ENCODE measurements at regions not wholly inside any gene's neighbourhood (a gene's known extent, or its start where the extent isn't known, plus 50 kb on each side); places are given as distances from the start of the nearest gene placed in this dataset.
"Not testable (repeated sequence)": the region's sequence is repeated elsewhere in the genome, so short reads cannot be mapped to it uniquely, and the experiment has no call there.

DNA sequence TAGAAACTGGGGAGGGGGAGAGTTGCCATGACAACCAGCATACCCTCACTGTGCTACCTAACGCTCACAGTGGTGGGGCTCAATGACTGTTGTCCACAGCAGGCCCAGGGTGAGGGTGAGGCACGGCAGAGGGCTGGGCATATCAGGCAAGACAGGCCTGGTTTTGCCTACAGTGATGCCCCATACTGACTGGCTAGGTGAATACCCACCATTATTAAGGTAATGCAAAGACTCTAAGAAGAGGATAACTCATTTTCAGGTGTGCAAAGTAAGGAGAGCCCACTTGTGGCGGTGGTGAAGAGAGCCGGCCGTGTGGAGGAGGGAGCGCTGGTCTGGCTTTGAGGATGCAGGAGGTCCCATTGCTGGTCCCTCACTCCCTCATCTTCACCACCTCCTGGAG is 422.3 kb downstream of the FUT8 start:
- DNase-seq = no peak

DNA sequence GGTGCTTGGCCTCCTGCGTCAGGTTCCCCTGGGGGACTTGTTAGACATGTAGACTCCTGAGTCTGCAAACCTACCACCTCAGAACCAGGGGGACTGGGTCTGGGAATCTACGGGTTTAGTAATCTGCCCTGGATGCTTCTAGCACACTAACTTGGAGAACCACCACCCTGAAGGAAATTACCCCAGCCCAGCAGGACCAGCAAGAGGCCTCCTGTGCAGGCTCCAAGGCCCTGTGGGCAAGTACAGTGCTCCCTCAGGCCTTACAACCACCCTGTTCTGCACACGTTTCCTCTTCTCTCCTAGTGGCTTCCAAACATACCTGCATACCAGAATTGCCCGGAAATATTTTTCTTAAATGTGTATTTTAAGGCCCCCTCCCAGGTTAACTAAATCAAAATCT is 423.0 kb downstream of the FUT8 start:
- no peak for DNase-seq

DNA sequence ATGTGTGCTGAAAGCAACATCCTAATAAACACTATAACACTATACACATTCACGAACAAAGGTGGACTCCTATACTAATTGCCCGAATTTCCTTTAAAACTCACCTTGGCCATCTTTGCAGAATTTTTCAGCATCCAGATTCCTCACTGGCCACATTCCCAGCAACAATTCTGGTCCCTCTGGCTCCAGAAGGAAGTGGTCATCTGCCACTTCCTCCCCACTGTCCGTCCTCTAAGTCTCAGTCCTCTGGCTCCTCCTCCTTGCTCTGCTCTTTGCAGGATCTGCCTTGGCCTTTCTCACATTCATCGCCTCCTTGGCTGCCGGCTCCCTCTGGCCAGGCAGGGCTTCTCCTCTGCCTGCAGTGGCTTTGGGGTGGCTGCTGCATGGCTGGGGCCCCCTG is 426.0 kb downstream of the FUT8 start:
- no peak for DNase-seq

DNA sequence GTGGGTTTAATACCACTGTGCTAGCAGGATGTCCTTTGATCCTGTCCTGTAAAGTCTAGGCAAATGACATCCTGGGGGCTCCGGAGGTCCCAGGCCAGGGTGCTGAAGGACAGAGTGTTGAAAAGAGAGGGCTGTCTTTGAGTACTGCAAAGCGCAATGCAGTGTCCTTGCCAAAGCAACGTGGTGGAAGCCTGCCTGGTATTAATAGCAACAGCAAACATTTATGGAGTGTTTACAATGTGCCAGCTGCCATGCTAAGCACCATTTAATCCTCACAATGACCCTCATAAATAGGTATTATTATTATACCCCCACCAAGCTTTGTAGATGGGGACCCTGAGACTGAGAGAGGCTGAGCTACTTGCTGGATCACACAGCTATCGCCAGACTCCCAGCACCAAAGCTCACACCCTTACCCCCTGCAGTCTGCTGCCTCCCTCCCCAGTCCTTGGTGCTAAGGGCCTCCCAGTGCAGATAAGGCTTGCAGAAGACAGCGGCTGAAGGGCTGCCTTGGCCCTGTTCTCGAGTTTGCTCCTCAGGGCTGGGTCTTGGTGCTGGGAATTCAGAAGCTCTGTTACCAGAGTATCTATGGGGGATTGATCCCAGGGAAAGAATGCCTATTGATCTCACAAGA is 427.7 kb downstream of the FUT8 start:
- DNase-seq = no peak

DNA sequence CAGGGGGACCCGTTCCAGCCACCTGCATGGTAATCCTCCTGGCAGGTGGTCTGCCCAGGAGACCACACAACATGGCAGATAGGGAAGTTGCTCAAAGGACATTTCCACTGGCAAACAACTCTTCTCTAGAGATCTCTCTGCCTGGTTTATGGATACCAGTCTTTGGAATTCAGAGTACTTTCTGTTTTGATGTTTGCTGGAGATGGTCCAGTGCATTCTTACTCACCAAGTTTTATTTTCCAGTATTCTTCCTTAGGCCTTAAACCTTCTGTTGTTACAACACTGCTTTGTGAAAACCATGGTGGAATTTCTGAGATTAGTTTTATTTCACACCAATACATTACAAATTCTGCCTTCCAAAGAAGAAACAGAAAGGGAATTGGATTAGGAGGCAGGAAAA is 428.3 kb downstream of the FUT8 start:
- no peak for DNase-seq

DNA sequence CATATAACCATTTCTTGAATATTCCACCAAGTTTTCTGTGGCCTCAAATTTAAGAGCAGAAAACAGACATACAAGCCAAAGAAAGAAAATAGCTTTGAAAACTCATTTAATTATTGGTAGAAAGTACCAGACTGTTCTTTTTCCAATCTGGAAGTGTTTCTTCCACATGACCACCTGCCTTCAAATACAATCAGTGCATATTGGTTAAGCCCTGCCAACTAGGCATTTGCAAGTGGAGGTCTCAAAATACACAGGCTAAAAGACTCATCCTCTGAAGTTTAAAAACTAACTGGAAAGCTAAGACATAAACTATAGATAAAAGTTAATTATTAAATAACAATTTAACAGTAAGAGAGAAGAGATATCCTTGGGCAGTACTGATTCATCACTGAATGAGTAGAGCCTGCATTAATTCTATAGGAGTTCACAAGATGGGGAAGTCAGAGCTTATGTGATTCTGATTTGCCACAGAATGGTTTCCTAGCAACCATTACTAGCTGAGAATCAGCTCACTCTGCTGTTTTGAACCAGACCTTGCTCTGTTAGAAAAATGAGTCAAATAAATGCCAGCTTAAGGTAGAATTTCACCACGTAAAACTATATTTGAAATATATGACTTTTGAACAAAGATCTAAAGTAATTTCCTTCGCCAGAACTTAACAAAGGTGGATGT is 433.8 kb downstream of the FUT8 start:
- no peak for DNase-seq

DNA sequence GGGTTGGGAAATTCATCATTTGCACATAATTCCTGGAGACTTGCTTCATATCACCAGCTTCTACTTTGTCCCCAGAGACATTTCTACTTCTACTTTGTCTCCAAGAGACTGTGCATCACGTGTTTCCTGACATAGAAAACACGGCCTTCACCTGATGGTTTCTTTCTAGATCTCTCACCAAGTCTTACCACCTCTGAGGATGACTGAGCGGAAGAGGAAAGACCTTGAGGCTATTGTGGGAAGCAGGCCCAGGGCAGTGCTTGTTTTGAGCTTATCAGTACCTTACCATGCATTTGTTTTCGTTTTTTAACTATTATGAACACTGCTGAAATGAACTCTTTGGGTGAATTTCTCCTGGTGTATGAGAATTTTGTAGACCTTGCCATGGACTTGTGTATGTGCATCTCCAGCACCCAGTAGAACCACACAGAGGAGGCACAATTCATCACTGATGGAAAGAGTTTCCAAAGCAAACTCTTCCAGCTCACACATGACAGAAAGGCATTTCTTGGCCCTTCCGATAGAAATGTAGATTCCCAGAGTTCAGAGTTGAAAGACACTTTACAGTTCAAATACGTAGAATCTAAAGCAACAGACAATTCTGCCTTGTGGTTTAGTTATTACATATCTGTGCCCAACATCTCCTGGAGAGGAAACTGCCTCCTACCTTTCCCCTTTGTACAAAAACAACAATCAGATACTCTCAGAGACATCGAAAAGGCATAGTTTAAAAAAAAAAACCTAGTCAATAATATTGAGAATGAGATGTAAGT is 434.7 kb downstream of the FUT8 start:
- no peak for DNase-seq

DNA sequence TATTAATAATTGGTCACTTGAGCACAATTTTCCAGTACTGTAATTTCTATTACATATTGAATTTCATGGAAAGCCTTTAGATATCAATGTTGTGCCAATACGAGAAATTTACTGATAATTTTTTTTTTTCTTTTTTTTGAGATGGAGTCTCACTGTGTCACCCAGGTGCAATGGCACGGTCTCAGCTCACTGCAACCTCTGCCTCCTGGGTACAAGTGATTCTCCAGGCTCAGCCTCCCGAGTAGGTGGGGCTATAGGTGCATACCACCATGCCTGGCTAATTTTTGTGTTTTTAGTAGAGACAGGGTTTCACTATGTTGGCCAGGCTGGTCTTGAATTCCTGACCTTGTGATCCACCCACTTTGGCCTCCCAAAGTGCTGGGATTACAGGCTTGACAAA is 435.4 kb downstream of the FUT8 start:
- DNase-seq = not testable (repeated sequence)

DNA sequence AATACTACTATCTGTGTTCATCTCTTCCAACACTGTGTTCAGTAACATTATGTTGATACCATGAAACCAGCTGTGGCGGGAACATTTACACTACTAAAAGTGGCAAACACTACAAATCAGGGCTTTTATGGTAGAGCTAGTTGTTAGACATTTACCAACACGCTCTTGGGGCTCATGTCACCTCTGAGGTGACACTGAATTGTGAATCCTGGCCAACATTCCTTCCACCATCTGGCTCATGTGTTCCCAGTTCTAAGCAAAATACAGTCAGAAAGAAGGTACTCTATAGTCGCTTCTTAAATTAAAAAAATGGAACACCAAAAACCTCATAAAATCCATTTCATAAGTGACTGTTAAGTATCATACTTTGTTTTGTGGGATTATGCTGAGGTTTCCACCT is 436.6 kb downstream of the FUT8 start:
- DNase-seq = no peak

DNA sequence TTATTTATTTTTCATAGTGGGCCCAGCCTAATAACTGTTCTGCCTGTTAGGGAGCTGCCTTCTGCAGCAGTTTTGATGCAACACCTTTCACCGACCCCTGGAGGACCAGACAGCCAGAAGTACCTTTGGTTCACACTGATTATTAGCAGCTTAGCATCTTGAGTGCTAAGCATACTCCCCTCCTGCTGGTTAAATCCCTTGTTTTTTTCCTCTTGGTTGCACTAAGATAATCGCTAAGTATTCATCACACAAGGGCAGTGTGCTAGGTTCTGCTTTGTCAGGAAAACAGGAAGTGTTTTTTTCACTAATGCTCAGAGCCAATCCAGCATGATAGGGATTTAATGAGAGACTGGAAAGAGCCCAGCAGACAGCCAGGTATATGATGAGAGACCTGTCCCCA is 437.0 kb downstream of the FUT8 start:
- no peak for DNase-seq

DNA sequence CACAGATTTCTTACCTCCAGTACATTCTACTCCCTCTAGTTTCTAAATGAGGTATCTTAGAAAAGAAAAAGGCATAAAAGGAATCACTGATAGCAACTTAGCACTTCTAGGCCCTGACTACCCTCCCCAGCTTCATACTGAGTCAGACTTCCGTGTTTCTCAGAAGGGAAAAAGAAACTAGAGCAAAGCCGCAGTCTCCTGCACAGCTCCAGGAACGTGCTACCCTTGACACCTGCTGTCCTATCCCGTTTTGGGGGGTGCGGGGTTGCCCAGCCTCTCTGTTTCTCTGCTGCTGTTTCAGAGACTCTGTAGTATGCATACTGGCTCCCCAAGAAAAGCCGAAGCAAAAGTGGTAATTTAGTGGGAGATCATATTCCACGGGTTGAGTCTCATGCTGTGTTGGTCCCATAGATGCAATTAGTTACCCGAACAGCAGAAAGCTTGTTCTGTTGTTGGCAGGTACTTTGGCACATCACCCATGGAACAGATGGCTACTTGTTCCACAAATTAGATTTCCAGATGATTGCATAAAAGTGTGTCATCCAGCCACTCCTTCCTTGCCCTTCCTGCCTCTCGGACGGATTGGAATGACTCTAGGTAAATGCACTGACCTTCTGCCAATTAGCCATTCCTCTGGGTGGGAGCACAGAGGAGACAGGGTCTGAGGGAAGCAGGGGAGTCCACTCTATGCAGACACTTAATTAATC is 438.1 kb downstream of the FUT8 start:
- no peak for DNase-seq

DNA sequence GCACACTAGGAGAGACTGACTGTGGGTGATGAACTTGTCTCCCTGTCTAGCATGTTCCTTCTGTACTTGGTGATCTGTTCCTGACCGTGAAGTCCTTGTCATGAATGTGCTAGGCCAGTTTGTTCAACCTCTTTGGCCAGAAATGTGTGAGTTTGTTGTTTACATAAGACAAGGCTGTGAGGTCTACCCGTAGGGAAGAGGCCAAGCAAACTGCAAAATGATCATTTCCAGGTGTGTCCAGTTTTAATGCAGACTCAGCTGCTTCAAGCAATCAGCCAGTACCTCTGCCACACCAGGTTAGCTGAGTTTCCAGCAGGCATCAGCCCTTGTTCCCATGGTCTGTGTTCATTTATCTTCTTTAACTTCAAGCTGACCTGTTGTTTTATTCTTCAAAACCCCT is 440.2 kb downstream of the FUT8 start:
- no peak for DNase-seq

DNA sequence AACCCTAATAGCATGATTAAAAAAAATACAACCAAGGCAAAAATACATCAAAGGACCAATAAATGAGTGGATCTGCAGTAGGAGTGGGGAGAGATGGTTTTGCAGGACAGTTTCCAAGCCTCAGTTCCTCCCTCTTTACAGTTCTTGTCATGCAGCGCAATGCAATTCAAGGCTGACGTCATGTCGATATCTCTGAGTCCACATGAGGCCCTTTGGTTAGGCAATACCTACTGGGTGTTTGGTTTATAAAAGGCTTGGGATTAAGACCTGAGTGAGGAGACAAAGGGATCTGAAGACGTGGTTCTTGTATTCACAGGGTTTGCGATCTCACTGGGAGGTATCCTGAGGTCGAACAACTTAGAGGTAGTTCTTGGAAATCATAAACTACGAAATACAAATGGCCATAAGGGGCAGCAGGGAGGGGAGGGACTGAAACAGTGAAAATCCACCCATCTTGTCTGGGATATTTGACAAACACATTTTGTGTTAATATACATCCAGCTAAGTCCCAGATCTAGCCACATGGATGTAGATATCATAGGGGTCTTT is 441.0 kb downstream of the FUT8 start:
- no peak for DNase-seq

DNA sequence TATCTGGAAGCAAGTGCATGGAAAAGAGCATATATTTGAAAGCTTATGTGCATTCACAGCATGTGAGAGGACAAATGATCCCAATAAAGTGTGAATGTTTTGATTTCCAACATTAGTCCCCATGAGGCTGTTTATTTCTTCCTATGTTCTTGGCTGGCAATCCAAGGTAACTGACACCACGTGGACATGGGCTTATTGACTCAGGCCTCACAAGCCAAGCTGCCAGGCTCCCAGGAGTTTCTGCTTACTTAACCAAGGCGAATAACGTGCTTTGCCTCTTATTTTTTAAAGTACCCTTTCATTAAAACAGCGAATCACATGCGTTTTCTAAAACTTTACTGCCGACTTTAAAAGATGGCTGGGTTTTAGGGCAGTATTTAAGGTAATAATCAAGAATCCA is 441.7 kb downstream of the FUT8 start:
- no peak for DNase-seq

DNA sequence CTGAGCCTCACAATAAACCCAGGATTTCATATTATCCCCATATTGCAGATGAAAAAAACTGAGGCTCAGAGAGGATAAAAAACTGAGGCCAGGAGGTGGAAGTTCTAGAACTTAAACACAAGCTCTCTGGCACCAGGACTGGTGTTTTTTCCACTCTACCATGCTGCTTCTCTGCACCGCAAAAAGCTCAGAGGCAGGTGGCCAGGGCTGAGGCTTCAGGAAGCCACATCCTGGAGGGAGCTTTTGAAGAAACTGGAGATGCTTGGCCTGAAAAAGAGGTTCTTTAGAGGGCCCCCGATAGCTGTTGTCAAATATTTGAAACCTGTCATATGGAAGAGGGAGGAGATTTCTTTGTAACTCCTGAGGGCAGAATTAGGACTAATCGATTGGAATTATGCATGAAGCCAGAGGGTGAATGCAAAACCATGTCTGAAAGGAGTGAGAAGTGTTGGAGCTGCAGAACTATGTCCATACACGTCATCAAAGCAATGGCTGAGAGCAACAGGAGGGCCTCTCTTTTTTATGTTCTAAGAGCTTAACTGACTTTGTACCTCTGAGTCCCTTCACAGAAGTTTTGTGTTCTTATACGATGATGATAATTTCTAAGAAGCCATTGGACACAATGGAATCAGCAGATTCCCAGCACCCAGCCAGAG is 448.6 kb downstream of the FUT8 start:
- no peak for DNase-seq

DNA sequence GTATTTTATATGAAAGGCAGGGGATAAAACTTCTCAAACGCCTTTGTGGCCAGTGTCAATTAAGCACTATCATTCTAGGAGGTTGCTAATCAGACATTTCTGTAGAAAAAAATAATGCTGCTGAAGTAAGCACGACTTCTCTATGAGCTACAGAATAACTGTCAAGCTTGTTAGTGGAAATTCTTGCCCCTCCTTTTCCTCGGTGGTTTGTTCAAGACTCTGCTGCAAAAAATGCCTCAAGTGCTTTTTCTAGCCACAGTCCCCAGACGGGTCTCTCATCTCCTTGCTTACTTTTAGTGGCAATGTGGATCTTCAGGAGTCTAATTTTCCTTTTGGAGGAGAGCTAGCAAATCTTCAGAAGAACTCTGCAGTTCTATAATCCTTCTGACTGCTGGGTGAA is 452.0 kb downstream of the FUT8 start:
- no peak for DNase-seq

DNA sequence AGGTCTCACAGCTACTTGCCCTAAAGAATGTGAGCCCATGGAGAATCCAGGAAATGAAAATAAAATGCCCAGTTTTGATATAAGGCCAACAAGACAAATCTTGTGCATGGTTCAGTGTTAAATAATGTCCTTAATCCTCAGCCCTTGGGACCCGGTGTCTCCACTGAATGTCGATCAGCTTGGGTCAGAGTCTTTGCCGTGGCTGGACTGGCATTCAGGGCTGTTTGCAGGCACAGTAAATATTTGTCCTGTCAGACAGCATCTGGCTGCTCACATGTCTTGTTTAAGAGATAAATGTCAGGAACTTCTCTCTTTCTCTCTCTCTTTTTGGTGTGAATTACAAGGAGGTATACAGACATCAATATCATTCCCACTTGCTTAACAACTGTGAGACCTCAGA is 452.5 kb downstream of the FUT8 start:
- no peak for DNase-seq

DNA sequence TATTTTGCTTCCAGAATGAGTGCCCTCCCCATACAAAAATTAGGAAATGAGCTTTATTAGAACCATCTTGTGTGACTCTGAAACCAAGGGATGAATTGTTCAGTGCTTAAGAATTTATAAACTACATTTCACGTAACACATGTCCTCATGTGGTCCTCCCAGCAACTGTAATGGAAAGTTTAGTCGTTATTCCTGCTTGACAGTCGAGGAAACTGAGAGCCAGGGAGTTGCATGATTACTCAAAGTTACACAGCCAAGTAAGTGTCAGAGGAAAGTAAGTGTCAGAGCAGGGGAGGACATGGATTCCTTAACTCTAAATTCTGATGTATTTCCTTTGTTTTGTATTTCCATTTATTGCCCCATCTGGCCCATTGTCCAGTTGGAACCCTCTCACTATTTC is 453.9 kb downstream of the FUT8 start:
- no peak for DNase-seq

DNA sequence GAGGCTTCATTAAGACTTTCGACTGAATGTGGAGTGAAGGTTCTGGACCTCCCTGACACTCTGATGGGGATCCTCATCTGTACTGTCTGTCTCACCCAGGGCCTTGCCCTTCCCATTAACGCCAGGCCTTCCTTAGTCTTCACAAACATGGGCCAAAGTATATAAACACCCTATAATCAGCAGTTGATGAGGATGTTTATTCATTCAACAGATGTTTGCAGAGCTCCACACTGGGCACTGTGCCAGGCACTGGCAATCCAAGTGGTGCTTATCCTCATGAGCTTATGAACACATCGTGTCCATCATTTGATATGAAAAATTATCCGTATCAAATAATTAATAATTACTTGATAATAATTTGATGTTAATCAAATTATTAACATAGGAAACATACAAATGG is 454.4 kb downstream of the FUT8 start:
- no peak for DNase-seq

DNA sequence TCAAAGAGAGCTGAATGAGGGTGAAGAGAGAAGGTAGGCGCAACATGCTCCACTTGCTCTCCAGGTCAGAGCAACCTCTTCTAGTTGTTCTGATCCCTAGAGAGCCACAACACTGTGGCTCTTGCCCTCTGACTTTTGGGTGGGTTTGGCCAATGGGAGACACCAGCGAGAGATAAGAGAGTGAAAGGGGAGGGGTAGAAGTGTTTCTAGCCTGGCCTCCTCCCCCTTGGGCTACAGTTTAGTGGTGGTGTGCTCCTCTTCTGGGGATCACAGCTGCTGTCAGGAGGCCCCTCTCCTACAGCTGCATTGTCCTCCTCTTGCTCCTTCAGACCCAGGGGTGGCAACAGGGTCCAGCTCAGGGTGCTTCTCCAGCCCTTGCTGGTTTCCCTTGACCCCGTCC is 454.8 kb downstream of the FUT8 start:
- DNase-seq = no peak

DNA sequence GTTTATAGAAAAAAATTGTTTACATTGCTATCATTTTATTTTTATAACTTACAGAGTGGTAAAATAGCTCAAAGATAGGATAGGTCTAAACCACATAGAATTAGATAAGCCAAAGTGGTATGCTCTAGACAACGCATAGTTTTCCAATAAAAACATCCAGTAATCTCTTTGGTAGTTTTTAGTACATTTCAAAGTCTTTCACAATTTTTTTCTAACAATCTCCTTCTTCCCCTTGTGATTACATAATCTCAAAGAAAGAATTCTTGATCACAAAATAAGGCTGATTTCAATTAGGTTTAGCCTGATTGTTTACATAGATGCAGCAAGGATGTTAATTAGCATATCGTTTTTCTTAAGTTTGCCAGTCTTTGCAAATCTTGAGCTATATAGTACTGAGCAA is 460.0 kb downstream of the FUT8 start:
- DNase-seq = peak; percentile 27

DNA sequence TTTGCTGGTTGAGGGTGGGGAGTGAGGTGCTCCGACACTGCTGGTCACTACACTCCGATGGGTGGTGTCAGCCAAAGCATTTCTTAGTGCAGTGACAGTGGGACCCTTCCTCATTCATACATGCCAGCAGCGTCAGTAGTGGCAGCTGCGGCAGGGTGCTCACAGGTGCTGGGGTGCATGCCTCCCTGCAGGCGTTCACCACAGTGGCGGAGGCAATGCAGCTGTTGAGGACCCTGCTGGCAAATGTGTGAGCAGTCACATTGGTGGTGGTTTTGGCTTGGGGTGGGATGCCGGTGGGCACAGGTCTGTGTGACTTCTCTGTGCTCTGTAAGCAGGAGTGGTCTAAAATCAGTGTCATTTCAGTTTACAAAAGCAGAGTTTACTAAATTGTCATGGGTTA is 464.6 kb downstream of the FUT8 start:
- no peak for DNase-seq

DNA sequence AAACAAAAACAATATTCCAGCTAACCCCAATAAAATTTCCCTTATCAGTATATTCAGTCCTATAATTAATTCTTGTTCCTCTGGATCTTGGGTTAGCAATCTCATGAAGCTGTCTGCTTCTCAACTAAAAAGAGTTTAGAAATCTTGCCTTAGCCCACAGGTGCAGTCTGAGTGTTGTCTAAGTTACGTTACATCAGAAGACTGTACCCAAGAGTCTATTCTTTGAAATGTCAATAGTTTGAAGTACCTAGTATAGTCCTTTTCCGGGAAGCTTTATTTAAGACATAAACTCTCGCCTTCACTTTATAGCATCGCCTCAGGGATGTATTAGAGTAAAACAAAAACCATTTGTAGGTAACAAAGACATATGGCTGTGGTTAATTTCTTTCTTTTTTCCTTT is 465.1 kb downstream of the FUT8 start:
- no peak for DNase-seq

Data from fibroblast of skin of back (primary cell).